Right lobe of liver (tissue), 4 donors: ENCODE measurements at regions not wholly inside any gene's neighbourhood (a gene's known extent, or its start where the extent isn't known, plus 50 kb on each side); places are given as distances from the start of the nearest gene placed in this dataset.

Source experiments
- POLR2A ChIP-seq: fragments of 450-650 bp; IDR thresholded peaks from one replicate; pipeline ENCODE4 v1.6.1; 2017; ENCODE audit warnings: antibody characterized with exemption, mild to moderate bottlenecking
- TF ChIP-seq, protein P1 (sequence below), 4 donors: fragments of 200-600 bp in 3 of 4; fragments of 450-650 bp in 1 of 4; IDR thresholded peaks; one replicate each; pipeline versions ENCODE4 v1.5.1 to v1.8.0; 2016 to 2022; ENCODE audit warnings: antibody characterized with exemption in 4 of 4, mild to moderate bottlenecking in 2 of 4
- donor health status: DM: no; HTN: no; CAD: no.
- donor health status: DM: no; HTN: no; CAD: no.
- donor health status: DM: no; HTN: yes; CAD: no.

DNA sequence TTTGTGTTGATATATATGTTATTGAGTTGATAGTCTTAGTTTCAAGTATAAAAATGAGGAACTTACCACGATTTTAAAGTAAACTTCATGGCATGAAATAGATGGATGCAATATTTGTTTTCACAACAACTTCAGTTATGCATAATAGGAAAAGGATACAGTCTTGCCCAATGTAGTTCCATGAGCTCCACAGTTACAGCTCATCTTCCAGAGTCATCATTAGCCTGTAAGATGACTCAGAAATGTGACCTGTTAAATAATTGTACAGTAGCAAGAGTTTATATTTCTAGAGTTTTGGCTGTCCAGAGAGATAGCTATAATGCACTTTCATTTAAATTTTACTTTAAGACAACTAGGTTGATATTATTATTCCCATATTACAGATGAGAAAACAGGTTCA is 80.9 kb upstream of the ARHGAP28 start:
- no peak for TF ChIP-seq POLR2A
- TF ChIP-seq, protein P1, sequence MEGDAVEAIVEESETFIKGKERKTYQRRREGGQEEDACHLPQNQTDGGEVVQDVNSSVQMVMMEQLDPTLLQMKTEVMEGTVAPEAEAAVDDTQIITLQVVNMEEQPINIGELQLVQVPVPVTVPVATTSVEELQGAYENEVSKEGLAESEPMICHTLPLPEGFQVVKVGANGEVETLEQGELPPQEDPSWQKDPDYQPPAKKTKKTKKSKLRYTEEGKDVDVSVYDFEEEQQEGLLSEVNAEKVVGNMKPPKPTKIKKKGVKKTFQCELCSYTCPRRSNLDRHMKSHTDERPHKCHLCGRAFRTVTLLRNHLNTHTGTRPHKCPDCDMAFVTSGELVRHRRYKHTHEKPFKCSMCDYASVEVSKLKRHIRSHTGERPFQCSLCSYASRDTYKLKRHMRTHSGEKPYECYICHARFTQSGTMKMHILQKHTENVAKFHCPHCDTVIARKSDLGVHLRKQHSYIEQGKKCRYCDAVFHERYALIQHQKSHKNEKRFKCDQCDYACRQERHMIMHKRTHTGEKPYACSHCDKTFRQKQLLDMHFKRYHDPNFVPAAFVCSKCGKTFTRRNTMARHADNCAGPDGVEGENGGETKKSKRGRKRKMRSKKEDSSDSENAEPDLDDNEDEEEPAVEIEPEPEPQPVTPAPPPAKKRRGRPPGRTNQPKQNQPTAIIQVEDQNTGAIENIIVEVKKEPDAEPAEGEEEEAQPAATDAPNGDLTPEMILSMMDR (IDR thresholded peaks at IDR 0.05) = no peak
